ENCODE measurements at regions not wholly inside any gene's neighbourhood (a gene's known extent, or its start where the extent isn't known, plus 50 kb on each side); places are given as distances from the start of the nearest gene placed in this dataset.

DNA sequence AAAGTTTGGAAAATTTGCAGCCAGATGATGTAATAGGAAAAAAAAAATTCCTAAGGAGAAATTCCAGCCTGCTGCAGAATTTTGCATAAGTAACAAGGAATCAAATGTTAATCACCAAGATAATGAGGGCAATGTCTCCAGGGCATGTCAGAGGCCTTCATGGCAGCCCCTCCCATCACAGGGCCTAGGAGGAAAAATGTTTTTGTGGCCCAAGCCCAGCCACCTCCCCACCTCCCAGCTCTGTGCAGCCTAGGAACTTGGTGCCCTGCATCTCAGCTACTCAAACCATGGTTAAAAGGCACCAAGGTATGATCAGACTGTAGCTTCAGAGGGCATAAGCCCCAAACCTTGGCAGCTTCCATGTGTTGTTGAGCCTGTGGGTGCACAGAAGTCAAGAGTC, 704.7 kb upstream of the ROBO1 start:
- DNase-seq: no peak
- H3K4me1 ChIP-seq (ENCODE audit: low read length): no peaks in the 10 kb centered on the region
- no peak overlapping the region for H3K4me2 ChIP-seq (ENCODE audit: low read depth, low read length, poor library complexity, severe bottlenecking)
- H3K27ac ChIP-seq (ENCODE audit: low read length): no peak overlapping the region
- H4K20me1 ChIP-seq (ENCODE audit: insufficient read depth, low read depth, low read length): no peaks in the 10 kb centered on the region
- H3K27me3 ChIP-seq (ENCODE audit: low read length): no peaks in the 10 kb centered on the region
- no peak overlapping the region for H2AFZ ChIP-seq (ENCODE audit: low read length)
- no peaks in the 10 kb centered on the region for H3K79me2 ChIP-seq (ENCODE audit: low read length)
- no peaks in the 10 kb centered on the region for H3K36me3 ChIP-seq (ENCODE audit: insufficient read depth, low read length)
- H3K9me3 ChIP-seq (ENCODE audit: low read length): no peaks in the 10 kb centered on the region
- no peak overlapping the region for H3K9ac ChIP-seq (ENCODE audit: low read length)
- no peaks in the 10 kb centered on the region for H3K9me2 ChIP-seq (replicated peaks; ENCODE audit: insufficient read depth, low read length)
- no peak overlapping the region for H3K4me3 ChIP-seq (ENCODE audit: low read length)

DNA sequence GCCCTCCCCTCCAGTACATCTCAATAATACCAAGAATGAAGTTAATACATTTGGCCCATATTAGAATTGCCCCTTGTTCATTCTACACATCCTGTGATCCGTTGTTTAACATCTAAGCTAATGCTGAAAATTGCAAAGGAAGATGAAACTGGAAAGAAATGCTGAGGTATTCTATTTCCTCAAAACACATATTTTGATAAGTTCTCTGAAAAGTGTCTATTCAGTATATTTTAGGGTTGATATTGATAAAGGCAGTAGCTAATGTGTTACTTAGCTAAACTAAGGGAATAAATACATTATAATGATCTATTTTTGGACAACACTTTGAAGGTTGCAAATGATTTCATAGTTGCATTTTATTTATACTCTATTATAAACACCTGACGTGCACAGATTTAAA, 702.6 kb upstream of the ROBO1 start:
- Histone ChIP-seq H3K27me3 (ENCODE audit: low read length) (no peaks in the 10 kb centered on the region), H3K27ac (ENCODE audit: low read length) (no peak overlapping the region), H3K4me1 (ENCODE audit: low read length) (no peaks in the 10 kb centered on the region), H4K20me1 (ENCODE audit: insufficient read depth, low read depth, low read length) (no peaks in the 10 kb centered on the region), H3K79me2 (ENCODE audit: low read length) (no peaks in the 10 kb centered on the region), H3K36me3 (ENCODE audit: insufficient read depth, low read length) (no peaks in the 10 kb centered on the region), H3K9ac (ENCODE audit: low read length) (no peak overlapping the region), H2AFZ (ENCODE audit: low read length) (no peak overlapping the region), H3K9me2 (replicated peaks; ENCODE audit: insufficient read depth, low read length) (no peaks in the 10 kb centered on the region), H3K4me3 (ENCODE audit: low read length) (no peak overlapping the region), H3K9me3 (ENCODE audit: low read length) (no peaks in the 10 kb centered on the region), H3K4me2 (ENCODE audit: low read depth, low read length, poor library complexity, severe bottlenecking) (no peak overlapping the region)
- DNase-seq: no peak

DNA sequence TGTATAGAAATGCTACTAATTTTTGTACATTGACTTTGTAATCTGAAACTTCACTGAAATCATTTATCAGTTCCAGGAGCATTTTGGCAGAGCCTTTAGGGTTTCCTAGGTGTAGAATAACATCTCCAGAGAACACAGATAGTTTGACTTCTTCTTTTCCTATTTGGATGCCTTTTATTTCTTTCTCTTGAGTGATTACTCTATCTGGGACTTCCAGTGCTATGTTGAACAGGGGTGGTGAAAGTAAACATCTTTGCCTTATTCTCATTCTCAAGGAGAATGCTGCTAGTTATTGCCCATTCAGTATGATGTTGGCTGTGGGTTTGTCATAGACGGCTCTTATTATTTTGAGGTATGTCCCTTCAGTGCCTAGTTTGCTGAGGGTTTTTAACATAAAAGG, 697.9 kb upstream of the ROBO1 start:
- H3K27me3 ChIP-seq (ENCODE audit: low read length): no peaks in the 10 kb centered on the region
- no peaks in the 10 kb centered on the region for H3K36me3 ChIP-seq (ENCODE audit: insufficient read depth, low read length)
- no peak overlapping the region for H3K27ac ChIP-seq (ENCODE audit: low read length)
- H3K9ac ChIP-seq (ENCODE audit: low read length): no peak overlapping the region
- no peaks in the 10 kb centered on the region for H3K9me2 ChIP-seq (replicated peaks; ENCODE audit: insufficient read depth, low read length)
- no peaks in the 10 kb centered on the region for H3K4me1 ChIP-seq (ENCODE audit: low read length)
- no peaks in the 10 kb centered on the region for H4K20me1 ChIP-seq (ENCODE audit: insufficient read depth, low read depth, low read length)
- no peaks in the 10 kb centered on the region for H3K9me3 ChIP-seq (ENCODE audit: low read length)
- H2AFZ ChIP-seq (ENCODE audit: low read length): no peak overlapping the region
- H3K4me3 ChIP-seq (ENCODE audit: low read length): no peak overlapping the region
- H3K79me2 ChIP-seq (ENCODE audit: low read length): no peaks in the 10 kb centered on the region
- no peak for DNase-seq
- H3K4me2 ChIP-seq (ENCODE audit: low read depth, low read length, poor library complexity, severe bottlenecking): no peak overlapping the region

DNA sequence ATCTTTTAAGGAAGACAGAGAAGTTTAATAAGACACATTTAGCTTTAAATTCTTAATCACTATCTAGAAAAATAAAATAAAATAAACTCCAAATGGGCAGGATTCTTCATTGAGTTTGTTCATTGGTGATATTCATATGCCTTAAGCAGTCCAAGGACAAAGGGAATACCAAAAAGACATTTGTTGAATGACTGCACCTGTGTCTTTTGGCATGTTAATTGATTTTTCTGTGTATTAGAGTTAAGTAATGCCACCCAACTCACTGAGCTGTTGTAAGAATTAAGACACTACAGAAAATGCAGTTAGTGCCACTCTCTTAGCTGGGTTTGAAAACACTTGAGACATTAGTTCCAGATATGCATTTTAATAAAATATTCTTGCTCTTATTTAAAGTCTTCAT, 683.6 kb upstream of the ROBO1 start:
- H3K4me2 ChIP-seq (ENCODE audit: low read depth, low read length, poor library complexity, severe bottlenecking): no peak overlapping the region
- H2AFZ ChIP-seq (ENCODE audit: low read length): no peak overlapping the region
- no peaks in the 10 kb centered on the region for H3K27me3 ChIP-seq (ENCODE audit: low read length)
- H3K9me2 ChIP-seq (replicated peaks; ENCODE audit: insufficient read depth, low read length): no peaks in the 10 kb centered on the region
- no peak overlapping the region for H3K4me3 ChIP-seq (ENCODE audit: low read length)
- no peak overlapping the region for H3K27ac ChIP-seq (ENCODE audit: low read length)
- H3K9me3 ChIP-seq (ENCODE audit: low read length): no peaks in the 10 kb centered on the region
- H3K79me2 ChIP-seq (ENCODE audit: low read length): no peaks in the 10 kb centered on the region
- no peak for DNase-seq
- H3K9ac ChIP-seq (ENCODE audit: low read length): no peak overlapping the region
- no peaks in the 10 kb centered on the region for H4K20me1 ChIP-seq (ENCODE audit: insufficient read depth, low read depth, low read length)
- H3K36me3 ChIP-seq (ENCODE audit: insufficient read depth, low read length): no peaks in the 10 kb centered on the region
- H3K4me1 ChIP-seq (ENCODE audit: low read length): no peaks in the 10 kb centered on the region

DNA sequence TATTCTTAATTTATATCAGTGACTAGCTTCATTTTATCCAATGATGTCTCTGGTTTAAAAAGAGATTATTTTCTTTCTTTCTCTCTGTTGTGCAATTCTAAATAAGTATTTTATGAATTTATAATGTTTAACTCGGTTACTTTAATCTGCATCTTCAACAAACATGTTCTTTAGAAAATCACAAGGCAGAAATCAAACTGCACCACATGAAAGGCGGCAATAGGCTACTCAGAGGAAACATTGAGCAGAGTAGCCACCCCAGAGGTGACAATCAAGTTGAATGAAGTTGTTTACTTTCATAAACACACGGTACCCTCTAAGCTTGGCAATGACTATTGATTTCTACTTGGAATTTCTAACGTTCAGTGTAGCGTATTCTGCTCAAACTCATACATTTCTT, 677.8 kb upstream of the ROBO1 start:
- no peaks in the 10 kb centered on the region for H3K79me2 ChIP-seq (ENCODE audit: low read length)
- no peak overlapping the region for H3K4me2 ChIP-seq (ENCODE audit: low read depth, low read length, poor library complexity, severe bottlenecking)
- H3K36me3 ChIP-seq (ENCODE audit: insufficient read depth, low read length): no peaks in the 10 kb centered on the region
- H3K9me2 ChIP-seq (replicated peaks; ENCODE audit: insufficient read depth, low read length): no peaks in the 10 kb centered on the region
- no peak overlapping the region for H2AFZ ChIP-seq (ENCODE audit: low read length)
- H4K20me1 ChIP-seq (ENCODE audit: insufficient read depth, low read depth, low read length): no peaks in the 10 kb centered on the region
- no peaks in the 10 kb centered on the region for H3K9me3 ChIP-seq (ENCODE audit: low read length)
- no peaks in the 10 kb centered on the region for H3K27me3 ChIP-seq (ENCODE audit: low read length)
- no peak overlapping the region for H3K4me3 ChIP-seq (ENCODE audit: low read length)
- no peak overlapping the region for H3K9ac ChIP-seq (ENCODE audit: low read length)
- no peak for DNase-seq
- H3K4me1 ChIP-seq (ENCODE audit: low read length): no peaks in the 10 kb centered on the region
- no peak overlapping the region for H3K27ac ChIP-seq (ENCODE audit: low read length)

DNA sequence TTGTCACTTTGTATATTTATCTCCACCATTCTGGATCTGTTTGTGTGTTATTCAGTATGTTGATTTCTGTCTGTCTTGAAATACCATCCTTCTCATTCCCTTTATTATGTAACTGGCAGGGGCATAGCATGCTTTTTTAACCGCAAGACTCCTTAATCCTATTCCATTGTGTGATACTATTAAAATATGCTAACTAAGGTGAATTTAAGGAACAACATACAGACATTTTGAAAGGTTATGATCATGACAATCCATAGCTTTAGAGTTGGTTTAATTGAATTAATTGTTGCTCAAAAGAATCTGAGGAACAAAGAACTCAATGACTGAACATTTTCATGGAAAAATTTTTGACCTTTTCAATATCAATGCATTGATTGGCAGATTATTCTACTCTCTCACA, 677.3 kb upstream of the ROBO1 start:
- H3K4me2 ChIP-seq (ENCODE audit: low read depth, low read length, poor library complexity, severe bottlenecking): no peak overlapping the region
- DNase-seq: no peak
- H3K9ac ChIP-seq (ENCODE audit: low read length): no peak overlapping the region
- H3K27me3 ChIP-seq (ENCODE audit: low read length): no peaks in the 10 kb centered on the region
- no peaks in the 10 kb centered on the region for H3K4me1 ChIP-seq (ENCODE audit: low read length)
- H3K4me3 ChIP-seq (ENCODE audit: low read length): no peak overlapping the region
- H3K9me2 ChIP-seq (replicated peaks; ENCODE audit: insufficient read depth, low read length): no peaks in the 10 kb centered on the region
- H3K36me3 ChIP-seq (ENCODE audit: insufficient read depth, low read length): no peaks in the 10 kb centered on the region
- H3K9me3 ChIP-seq (ENCODE audit: low read length): no peaks in the 10 kb centered on the region
- no peak overlapping the region for H3K27ac ChIP-seq (ENCODE audit: low read length)
- peak overlapping the region; percentile 20; the same call in 1 of the 2 replicates for H2AFZ ChIP-seq (ENCODE audit: low read length)
- no peaks in the 10 kb centered on the region for H4K20me1 ChIP-seq (ENCODE audit: insufficient read depth, low read depth, low read length)
- H3K79me2 ChIP-seq (ENCODE audit: low read length): no peaks in the 10 kb centered on the region

DNA sequence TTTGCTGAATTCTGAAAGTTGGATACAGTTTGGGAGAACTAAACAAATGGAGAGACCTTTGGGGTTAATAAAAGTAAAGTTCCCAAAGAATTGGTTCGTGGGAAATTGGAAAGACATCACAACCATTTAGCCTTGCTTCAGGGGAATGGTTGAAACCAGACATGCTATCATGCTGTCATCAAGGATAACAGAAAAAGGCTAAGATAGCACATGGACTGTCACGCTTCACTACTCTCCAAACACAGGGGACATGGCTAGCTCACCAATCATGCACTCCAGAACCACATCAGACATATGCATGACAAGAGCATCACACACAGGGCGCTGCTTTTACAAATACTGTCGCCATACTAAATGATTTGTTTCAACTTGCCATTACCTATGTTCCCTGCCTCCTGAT, 671.7 kb upstream of the ROBO1 start:
- H4K20me1 ChIP-seq (ENCODE audit: insufficient read depth, low read depth, low read length): no peaks in the 10 kb centered on the region
- H3K36me3 ChIP-seq (ENCODE audit: insufficient read depth, low read length): no peaks in the 10 kb centered on the region
- no peaks in the 10 kb centered on the region for H3K4me1 ChIP-seq (ENCODE audit: low read length)
- H3K27ac ChIP-seq (ENCODE audit: low read length): no peak overlapping the region
- no peaks in the 10 kb centered on the region for H3K9me3 ChIP-seq (ENCODE audit: low read length)
- no peak overlapping the region for H3K4me3 ChIP-seq (ENCODE audit: low read length)
- H3K9me2 ChIP-seq (replicated peaks; ENCODE audit: insufficient read depth, low read length): no peaks in the 10 kb centered on the region
- DNase-seq: no peak
- H3K79me2 ChIP-seq (ENCODE audit: low read length): no peaks in the 10 kb centered on the region
- no peaks in the 10 kb centered on the region for H3K27me3 ChIP-seq (ENCODE audit: low read length)
- H2AFZ ChIP-seq (ENCODE audit: low read length): no peak overlapping the region
- H3K4me2 ChIP-seq (ENCODE audit: low read depth, low read length, poor library complexity, severe bottlenecking): no peak overlapping the region
- no peak overlapping the region for H3K9ac ChIP-seq (ENCODE audit: low read length)

DNA sequence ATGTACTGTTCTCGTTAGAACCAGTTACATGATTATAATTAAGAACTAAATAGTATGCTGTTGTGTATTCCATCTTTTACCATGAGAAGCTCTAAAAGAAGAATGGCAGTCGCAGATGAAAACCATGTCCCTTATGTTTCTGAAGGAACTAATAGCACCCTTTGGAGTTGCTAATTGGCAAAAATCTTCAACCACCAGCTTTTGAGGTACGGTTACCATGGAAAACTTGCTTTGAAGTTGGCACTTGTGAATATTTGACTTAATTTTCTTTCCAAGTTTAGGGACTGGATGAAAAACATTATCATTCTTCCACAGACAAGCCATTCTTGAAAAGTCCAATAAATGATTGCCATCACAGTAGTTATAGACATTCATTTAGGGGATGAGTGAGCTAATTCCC, 666.6 kb upstream of the ROBO1 start:
- H3K4me1 ChIP-seq (ENCODE audit: low read length): no peaks in the 10 kb centered on the region
- H3K9me3 ChIP-seq (ENCODE audit: low read length): no peaks in the 10 kb centered on the region
- H3K79me2 ChIP-seq (ENCODE audit: low read length): no peaks in the 10 kb centered on the region
- no peaks in the 10 kb centered on the region for H4K20me1 ChIP-seq (ENCODE audit: insufficient read depth, low read depth, low read length)
- H2AFZ ChIP-seq (ENCODE audit: low read length): no peak overlapping the region
- no peak overlapping the region for H3K9ac ChIP-seq (ENCODE audit: low read length)
- no peak overlapping the region for H3K27ac ChIP-seq (ENCODE audit: low read length)
- H3K4me2 ChIP-seq (ENCODE audit: low read depth, low read length, poor library complexity, severe bottlenecking): no peak overlapping the region
- no peak for DNase-seq
- H3K9me2 ChIP-seq (replicated peaks; ENCODE audit: insufficient read depth, low read length): no peaks in the 10 kb centered on the region
- H3K27me3 ChIP-seq (ENCODE audit: low read length): no peaks in the 10 kb centered on the region
- H3K36me3 ChIP-seq (ENCODE audit: insufficient read depth, low read length): no peaks in the 10 kb centered on the region
- H3K4me3 ChIP-seq (ENCODE audit: low read length): no peak overlapping the region

DNA sequence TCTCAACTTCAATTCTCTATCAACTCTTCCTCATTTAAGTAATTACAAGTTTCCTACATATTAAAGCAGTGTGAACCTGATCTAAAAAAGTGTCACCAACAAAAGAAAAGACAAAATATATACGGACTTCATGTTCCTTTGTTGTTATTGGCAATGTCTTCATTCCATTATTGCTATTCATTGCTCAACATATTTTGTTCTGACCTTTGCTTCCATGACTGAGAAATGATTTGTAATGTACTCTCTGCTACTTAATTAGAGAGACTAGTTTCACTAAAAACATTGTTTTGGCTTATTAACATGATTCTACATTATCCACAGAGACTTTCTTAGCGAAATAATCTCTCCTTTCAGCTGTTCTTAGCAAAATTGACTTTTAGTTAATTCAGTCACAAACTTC, 657.2 kb upstream of the ROBO1 start:
- Histone ChIP-seq H3K27ac (ENCODE audit: low read length) (no peak overlapping the region), H3K9me3 (ENCODE audit: low read length) (no peaks in the 10 kb centered on the region), H3K9ac (ENCODE audit: low read length) (no peak overlapping the region), H3K9me2 (replicated peaks; ENCODE audit: insufficient read depth, low read length) (no peaks in the 10 kb centered on the region), H3K4me3 (ENCODE audit: low read length) (no peak overlapping the region), H4K20me1 (ENCODE audit: insufficient read depth, low read depth, low read length) (no peaks in the 10 kb centered on the region), H3K4me1 (ENCODE audit: low read length) (no peaks in the 10 kb centered on the region), H2AFZ (ENCODE audit: low read length) (no peak overlapping the region), H3K4me2 (ENCODE audit: low read depth, low read length, poor library complexity, severe bottlenecking) (no peak overlapping the region), H3K27me3 (ENCODE audit: low read length) (no peaks in the 10 kb centered on the region), H3K79me2 (ENCODE audit: low read length) (no peaks in the 10 kb centered on the region), H3K36me3 (ENCODE audit: insufficient read depth, low read length) (no peaks in the 10 kb centered on the region)
- no peak for DNase-seq
